HepG2 (cell line): ENCODE measurements at regions not wholly inside any gene's neighbourhood (a gene's known extent, or its start where the extent isn't known, plus 50 kb on each side); places are given as distances from the start of the nearest gene placed in this dataset.

ENCODE experiments used
- ATAC-seq: fragments of 200-7000 bp; cut with Tn5 transposase; 3 replicates; pipeline ENCODE4 v1.9.1; 2020; ENCODE audit warnings: mild to moderate bottlenecking, moderate library complexity
- BruUV-seq: library from RNA; stranded (reverse); fragments of 400-500 nt; replicated peaks from 2 replicates; lab custom pipeline; 2021; lab: Mats Ljungman, UMichigan
- CTCF ChIA-PET: fragments of 300-600 bp; formaldehyde crosslinking; extraction: SDS; loops from one replicate; lab custom pipeline; 2021; ENCODE audit warnings: low total read pairs, inconsistent platforms, low intra/inter-chr PET ratio; lab: Yijun Ruan, JAX
- POLR2A ChIA-PET: fragments of 350-600 bp; sonication (Branson Sonifier 250); formaldehyde crosslinking; loops from one replicate; lab custom pipeline; 2020; ENCODE audit warnings: antibody characterized with exemption, inconsistent platforms; lab: Yijun Ruan, JAX
- DNase-seq: peaks from one replicate; pipeline ENCODE4 v3.0.0-alpha.2; 2015; ENCODE audit warnings: low spot score
- FAIRE-seq: peaks from 3 replicates; lab custom pipeline; 2011; peaks lifted over from hg19 to GRCh38; lab: Jason Lieb, UNC
- H2AFZ ChIP-seq: one replicate; pipeline ENCODE4 v1.6.1; 2011; ENCODE audit warnings: low read length, inconsistent platforms
- H3K27ac ChIP-seq: fragments of 300-600 bp; 3 replicates; pipeline ENCODE4 v1.8.0; 2011; ENCODE audit warnings: mixed run types, mild to moderate bottlenecking, mixed read lengths, low read length, inconsistent platforms; ENCODE audit not compliant: insufficient read depth; ENCODE audit errors: extremely low read length
- H3K27me3 ChIP-seq, 2 experiments: fragments of 200-600 bp in 1 of 2; 2 replicates in 1 of 2; 3 replicates in 1 of 2; pipeline versions ENCODE4 v1.6.0 to v1.8.0; 2011; ENCODE audit warnings: low read length in 2 of 2, mild to moderate bottlenecking in 2 of 2, moderate library complexity in 2 of 2, inconsistent platforms in 1 of 2; ENCODE audit not compliant: insufficient read depth in 2 of 2, control insufficient read depth in 1 of 2
- H3K36me3 ChIP-seq, 2 experiments: fragments of 200-600 bp in 1 of 2; replicated peaks in 1 of 2; 2 replicates in 1 of 2; 3 replicates in 1 of 2; pipeline versions ENCODE4 v1.5.1 to v1.8.0; 2011; ENCODE audit warnings: low read length in 2 of 2, inconsistent platforms in 1 of 2; ENCODE audit not compliant: insufficient read depth in 2 of 2, control insufficient read depth in 1 of 2
- H3K4me1 ChIP-seq: 2 replicates; pipeline ENCODE4 v1.5.1; 2012; ENCODE audit warnings: low read length, inconsistent platforms; ENCODE audit not compliant: insufficient read depth
- H3K4me2 ChIP-seq: 2 replicates; pipeline ENCODE4 v1.6.0; 2011; ENCODE audit warnings: low read depth, low read length, inconsistent platforms
- H3K4me3 ChIP-seq, 3 experiments: fragments of 200-600 bp in 1 of 3; sonication (generic), shearing (Covaris generic) in 1 of 3; replicated peaks in 1 of 3; 2 replicates each; pipeline ENCODE4 v1.5.1; 2011 to 2016; ENCODE audit warnings: low read length in 3 of 3, inconsistent platforms in 2 of 3, low read depth in 2 of 3, mild to moderate bottlenecking in 2 of 3, control low read depth in 1 of 3, mixed read lengths in 1 of 3; ENCODE audit not compliant: insufficient read depth in 1 of 3
- H3K79me2 ChIP-seq: one replicate; pipeline ENCODE4 v1.6.1; 2011; ENCODE audit warnings: low read length, inconsistent platforms; ENCODE audit not compliant: insufficient read depth
- H3K9ac ChIP-seq: 2 replicates; pipeline ENCODE4 v1.6.0; 2011; ENCODE audit warnings: mild to moderate bottlenecking, low read depth, low read length, inconsistent platforms; ENCODE audit not compliant: insufficient read depth
- H3K9me3 ChIP-seq: 2 replicates; pipeline ENCODE4 v1.5.1; 2012; ENCODE audit warnings: mild to moderate bottlenecking, low read length
- H4K20me1 ChIP-seq: 2 replicates; pipeline ENCODE4 v1.6.0; 2011; ENCODE audit warnings: inconsistent platforms, mild to moderate bottlenecking, low read length, moderate library complexity; ENCODE audit not compliant: insufficient read depth
- ARNT ChIP-seq: fragments of 450-650 bp; IDR thresholded peaks from 2 replicates; pipeline ENCODE4 v1.6.1; 2017
- ATAD3A ChIP-seq: sonication (generic); formaldehyde crosslinking; IDR thresholded peaks from 2 replicates; pipeline ENCODE4 v1.4.0; 2020; ENCODE audit warnings: missing genetic modification reagents
- DNMT3B ChIP-seq: conservative IDR thresholded peaks from 2 replicates; pipeline ENCODE4 v1.6.1; 2016; ENCODE audit warnings: missing biosample characterization, control low read depth
- GATAD2A ChIP-seq: IDR thresholded peaks from 2 replicates; pipeline ENCODE4 v1.6.1; 2016
- ONECUT2 ChIP-seq: sonication (generic); formaldehyde crosslinking; IDR thresholded peaks from 2 replicates; pipeline ENCODE4 v1.4.0; 2020; ENCODE audit warnings: missing genetic modification reagents
- RARA ChIP-seq: IDR thresholded peaks from 2 replicates; pipeline ENCODE4 v1.6.1; 2016; ENCODE audit warnings: missing genetic modification reagents, missing compliant biosample characterization
- RNF2 ChIP-seq: fragments of 450-650 bp; conservative IDR thresholded peaks from 2 replicates; pipeline ENCODE4 v1.6.1; 2016; ENCODE audit warnings: low read depth
- SALL1 ChIP-seq: sonication (generic); formaldehyde crosslinking; IDR thresholded peaks from 2 replicates; pipeline ENCODE4 v1.8.0; 2022; ENCODE audit warnings: mild to moderate bottlenecking, missing genetic modification reagents
- TBL1XR1 ChIP-seq: fragments of 150-350 bp; IDR thresholded peaks from 2 replicates; pipeline ENCODE4 v1.6.1; 2014; ENCODE audit warnings: borderline replicate concordance, low read length; ENCODE audit not compliant: partially characterized antibody
- ZFP37 ChIP-seq: sonication (generic); formaldehyde crosslinking; IDR thresholded peaks from 2 replicates; pipeline ENCODE4 v1.4.0; 2020; ENCODE audit warnings: missing genetic modification reagents, borderline replicate concordance
- ZFX ChIP-seq: sonication (generic); formaldehyde crosslinking; IDR thresholded peaks from 2 replicates; pipeline ENCODE4 v1.4.0; 2020; ENCODE audit warnings: mild to moderate bottlenecking, low read depth, missing genetic modification reagents, moderate library complexity
- ZNF605 ChIP-seq: sonication (generic); formaldehyde crosslinking; IDR thresholded peaks from 2 replicates; pipeline ENCODE4 v1.8.0; 2022; ENCODE audit warnings: mild to moderate bottlenecking, missing genetic modification reagents
- ZNF629 ChIP-seq: sonication (generic); formaldehyde crosslinking; conservative IDR thresholded peaks from 2 replicates; pipeline ENCODE4 v1.5.0; 2020; ENCODE audit warnings: missing genetic modification reagents
- WGBS: methylation state at CpG from one replicate; pipeline ENCODE4 v1.1.6; 2017; ENCODE audit warnings: low lambda C conversion rate; 5-methylcytosine and 5-hydroxymethylcytosine counted together
- in situ Hi-C: cut with HindIII; loops from 2 replicates; pipeline ENCODE4 v1.10.0; 2017; ENCODE audit warnings: low pct_unique_long_range_greater_than_20kb; ENCODE audit not compliant: extremely low pct_ligation_motif_present
- intact Hi-C: fragments of 100-400 bp; cut with micrococcal nuclease; formaldehyde crosslinking; loops from one replicate; pipeline ENCODE4 v1.10.0; 2022; ENCODE audit not compliant: unreplicated experiment
- TF ChIP-seq, protein P1 (sequence below): sonication (generic); formaldehyde crosslinking; IDR thresholded peaks from 2 replicates; pipeline ENCODE4 v1.4.0; 2020; ENCODE audit warnings: missing genetic modification reagents
- TF ChIP-seq, protein P2 (sequence below): sonication (generic); formaldehyde crosslinking; IDR thresholded peaks from 2 replicates; pipeline ENCODE4 v1.5.1; 2020; ENCODE audit warnings: mild to moderate bottlenecking, missing genetic modification reagents, moderate library complexity
- TF ChIP-seq, protein P3 (sequence below): IDR thresholded peaks from 2 replicates; pipeline ENCODE4 v1.4.0; 2020; ENCODE audit warnings: mild to moderate bottlenecking, missing genetic modification reagents

DNA sequence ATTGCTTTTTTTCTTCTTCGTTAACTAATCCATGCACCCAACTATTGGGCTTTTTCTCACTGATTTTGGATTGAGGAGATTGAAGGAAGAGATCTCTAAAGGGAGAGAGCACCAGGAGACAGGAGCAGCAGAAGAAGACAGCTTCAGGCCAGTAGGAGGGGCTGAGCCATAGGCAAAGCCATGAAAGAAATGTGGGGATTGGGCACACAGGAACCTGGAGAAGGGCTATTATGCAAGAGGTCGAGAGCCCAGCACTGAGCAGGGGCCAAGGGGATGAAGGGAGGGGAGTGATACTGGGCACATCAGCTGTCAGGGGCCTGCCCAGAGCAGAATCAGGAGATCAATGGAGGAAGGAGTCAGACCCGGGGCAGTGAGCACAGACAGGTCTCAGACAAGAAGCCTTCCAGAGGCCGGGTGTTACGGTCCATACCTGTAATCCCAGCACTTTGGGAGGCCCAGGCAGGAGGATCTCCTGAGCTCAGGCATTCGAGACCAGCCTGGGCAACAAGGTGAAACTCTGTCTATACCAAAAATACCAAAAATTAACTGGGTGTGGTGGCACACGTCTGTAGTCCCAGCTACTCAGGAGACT lies 140.9 kb downstream of the BCOR start:
- ATAC-seq: peak; percentile 23; the same call in 2 of the 3 replicates
- CTCF ChIA-PET: no interaction called here
- 25% methylated on average over 6 of the region's 7 CpGs for WGBS
- intact Hi-C loops (no loop called here), in situ Hi-C loops (loop anchor here (10.0 kb wide), 1 partner anchor 62 kb away; no protein-coding TSS in a partner anchor)
- BruUV-seq: no TSS peak
- H3K36me3 ChIP-seq: no peaks in the 10 kb centered on the region
- peak; percentile 28 for DNase-seq
- peaks cover 77% of the 10 kb centered on the region for H3K4me1 ChIP-seq
- H3K27ac ChIP-seq: no peak overlapping the region
- FAIRE-seq: peak; percentile 32
- no peaks in the 10 kb centered on the region for H3K9me3 ChIP-seq
- H2AFZ ChIP-seq: no peak overlapping the region
- 0 out of 2 replicates have a peak overlapping the region, but pooled peaks have one; percentile 12 for H3K4me2 ChIP-seq
- POLR2A ChIA-PET: no interaction called here
- no peak overlapping the region for H3K9ac ChIP-seq
- no peaks in the 10 kb centered on the region for H3K27me3 ChIP-seq
- H4K20me1 ChIP-seq: no peaks in the 10 kb centered on the region
- H3K4me3 ChIP-seq: no peak overlapping the region
- no peaks in the 10 kb centered on the region for H3K79me2 ChIP-seq
- TF ChIP-seq ZFX (CRISPR knock-in tag): peak; percentile 26; the same call in 1 of the 2 replicates
- TF ChIP-seq, protein P1, sequence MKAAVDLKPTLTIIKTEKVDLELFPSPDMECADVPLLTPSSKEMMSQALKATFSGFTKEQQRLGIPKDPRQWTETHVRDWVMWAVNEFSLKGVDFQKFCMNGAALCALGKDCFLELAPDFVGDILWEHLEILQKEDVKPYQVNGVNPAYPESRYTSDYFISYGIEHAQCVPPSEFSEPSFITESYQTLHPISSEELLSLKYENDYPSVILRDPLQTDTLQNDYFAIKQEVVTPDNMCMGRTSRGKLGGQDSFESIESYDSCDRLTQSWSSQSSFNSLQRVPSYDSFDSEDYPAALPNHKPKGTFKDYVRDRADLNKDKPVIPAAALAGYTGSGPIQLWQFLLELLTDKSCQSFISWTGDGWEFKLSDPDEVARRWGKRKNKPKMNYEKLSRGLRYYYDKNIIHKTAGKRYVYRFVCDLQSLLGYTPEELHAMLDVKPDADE (CRISPR knock-in tag): no peak
- TF ChIP-seq DNMT3B (CRISPR knock-in tag): no peak
- TF ChIP-seq TBL1XR1: no peak
- TF ChIP-seq ARNT: no peak
- 0 out of 2 replicates have a peak, but pooled peaks have one; percentile 27 for TF ChIP-seq SALL1 (CRISPR knock-in tag)
- no peak for TF ChIP-seq ATAD3A
- TF ChIP-seq RNF2: no peak
- TF ChIP-seq, protein P2, sequence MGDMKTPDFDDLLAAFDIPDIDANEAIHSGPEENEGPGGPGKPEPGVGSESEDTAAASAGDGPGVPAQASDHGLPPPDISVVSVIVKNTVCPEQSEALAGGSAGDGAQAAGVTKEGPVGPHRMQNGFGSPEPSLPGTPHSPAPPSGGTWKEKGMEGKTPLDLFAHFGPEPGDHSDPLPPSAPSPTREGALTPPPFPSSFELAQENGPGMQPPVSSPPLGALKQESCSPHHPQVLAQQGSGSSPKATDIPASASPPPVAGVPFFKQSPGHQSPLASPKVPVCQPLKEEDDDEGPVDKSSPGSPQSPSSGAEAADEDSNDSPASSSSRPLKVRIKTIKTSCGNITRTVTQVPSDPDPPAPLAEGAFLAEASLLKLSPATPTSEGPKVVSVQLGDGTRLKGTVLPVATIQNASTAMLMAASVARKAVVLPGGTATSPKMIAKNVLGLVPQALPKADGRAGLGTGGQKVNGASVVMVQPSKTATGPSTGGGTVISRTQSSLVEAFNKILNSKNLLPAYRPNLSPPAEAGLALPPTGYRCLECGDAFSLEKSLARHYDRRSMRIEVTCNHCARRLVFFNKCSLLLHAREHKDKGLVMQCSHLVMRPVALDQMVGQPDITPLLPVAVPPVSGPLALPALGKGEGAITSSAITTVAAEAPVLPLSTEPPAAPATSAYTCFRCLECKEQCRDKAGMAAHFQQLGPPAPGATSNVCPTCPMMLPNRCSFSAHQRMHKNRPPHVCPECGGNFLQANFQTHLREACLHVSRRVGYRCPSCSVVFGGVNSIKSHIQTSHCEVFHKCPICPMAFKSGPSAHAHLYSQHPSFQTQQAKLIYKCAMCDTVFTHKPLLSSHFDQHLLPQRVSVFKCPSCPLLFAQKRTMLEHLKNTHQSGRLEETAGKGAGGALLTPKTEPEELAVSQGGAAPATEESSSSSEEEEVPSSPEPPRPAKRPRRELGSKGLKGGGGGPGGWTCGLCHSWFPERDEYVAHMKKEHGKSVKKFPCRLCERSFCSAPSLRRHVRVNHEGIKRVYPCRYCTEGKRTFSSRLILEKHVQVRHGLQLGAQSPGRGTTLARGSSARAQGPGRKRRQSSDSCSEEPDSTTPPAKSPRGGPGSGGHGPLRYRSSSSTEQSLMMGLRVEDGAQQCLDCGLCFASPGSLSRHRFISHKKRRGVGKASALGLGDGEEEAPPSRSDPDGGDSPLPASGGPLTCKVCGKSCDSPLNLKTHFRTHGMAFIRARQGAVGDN (CRISPR knock-in tag): peak; percentile 21; the same call in 1 of the 2 replicates
- no peak for TF ChIP-seq ONECUT2 (CRISPR knock-in tag)
- TF ChIP-seq ZFP37 (CRISPR knock-in tag): no peak
- TF ChIP-seq GATAD2A (CRISPR knock-in tag): 0 out of 2 replicates have a peak, but pooled peaks have one; percentile 18
- TF ChIP-seq ZNF605 (CRISPR knock-in tag): no peak
- TF ChIP-seq, protein P3, sequence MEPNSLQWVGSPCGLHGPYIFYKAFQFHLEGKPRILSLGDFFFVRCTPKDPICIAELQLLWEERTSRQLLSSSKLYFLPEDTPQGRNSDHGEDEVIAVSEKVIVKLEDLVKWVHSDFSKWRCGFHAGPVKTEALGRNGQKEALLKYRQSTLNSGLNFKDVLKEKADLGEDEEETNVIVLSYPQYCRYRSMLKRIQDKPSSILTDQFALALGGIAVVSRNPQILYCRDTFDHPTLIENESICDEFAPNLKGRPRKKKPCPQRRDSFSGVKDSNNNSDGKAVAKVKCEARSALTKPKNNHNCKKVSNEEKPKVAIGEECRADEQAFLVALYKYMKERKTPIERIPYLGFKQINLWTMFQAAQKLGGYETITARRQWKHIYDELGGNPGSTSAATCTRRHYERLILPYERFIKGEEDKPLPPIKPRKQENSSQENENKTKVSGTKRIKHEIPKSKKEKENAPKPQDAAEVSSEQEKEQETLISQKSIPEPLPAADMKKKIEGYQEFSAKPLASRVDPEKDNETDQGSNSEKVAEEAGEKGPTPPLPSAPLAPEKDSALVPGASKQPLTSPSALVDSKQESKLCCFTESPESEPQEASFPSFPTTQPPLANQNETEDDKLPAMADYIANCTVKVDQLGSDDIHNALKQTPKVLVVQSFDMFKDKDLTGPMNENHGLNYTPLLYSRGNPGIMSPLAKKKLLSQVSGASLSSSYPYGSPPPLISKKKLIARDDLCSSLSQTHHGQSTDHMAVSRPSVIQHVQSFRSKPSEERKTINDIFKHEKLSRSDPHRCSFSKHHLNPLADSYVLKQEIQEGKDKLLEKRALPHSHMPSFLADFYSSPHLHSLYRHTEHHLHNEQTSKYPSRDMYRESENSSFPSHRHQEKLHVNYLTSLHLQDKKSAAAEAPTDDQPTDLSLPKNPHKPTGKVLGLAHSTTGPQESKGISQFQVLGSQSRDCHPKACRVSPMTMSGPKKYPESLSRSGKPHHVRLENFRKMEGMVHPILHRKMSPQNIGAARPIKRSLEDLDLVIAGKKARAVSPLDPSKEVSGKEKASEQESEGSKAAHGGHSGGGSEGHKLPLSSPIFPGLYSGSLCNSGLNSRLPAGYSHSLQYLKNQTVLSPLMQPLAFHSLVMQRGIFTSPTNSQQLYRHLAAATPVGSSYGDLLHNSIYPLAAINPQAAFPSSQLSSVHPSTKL (CRISPR knock-in tag): 0 out of 2 replicates have a peak, but pooled peaks have one; percentile 20
- no peak for TF ChIP-seq ZNF629
- 0 out of 2 replicates have a peak, but pooled peaks have one; percentile 8 for TF ChIP-seq RARA (CRISPR knock-in tag)
